IMR-90 (cell line): ENCODE measurements at regions not wholly inside any gene's neighbourhood (a gene's known extent, or its start where the extent isn't known, plus 50 kb on each side); places are given as distances from the start of the nearest gene placed in this dataset.

Source experiments
- ATAC-seq: fragments of 200-7000 bp; cut with Tn5 transposase; 2 replicates; pipeline ENCODE4 v1.9.1; 2020; ENCODE audit warnings: low read depth, mild to moderate bottlenecking, moderate library complexity
- BruUV-seq: library from RNA; stranded (reverse); fragments of 400-500 nt; replicated peaks from 2 replicates; lab custom pipeline; 2021; lab: Mats Ljungman, UMichigan
- CTCF ChIA-PET: fragments of 300-600 bp; formaldehyde crosslinking; extraction: SDS; loops from one replicate; lab custom pipeline; 2021; ENCODE audit warnings: antibody characterized with exemption; lab: Yijun Ruan, JAX
- POLR2A ChIA-PET: fragments of 300-600 bp; sonication (Branson Sonifier 250); formaldehyde crosslinking; loops from one replicate; lab custom pipeline; 2022; ENCODE audit warnings: antibody characterized with exemption; ENCODE audit not compliant: unreplicated experiment; lab: Charles Lee
- DNase-seq: peaks from one replicate; pipeline ENCODE4 v3.0.0; 2013
- H2AFZ ChIP-seq: replicated peaks from 2 replicates; pipeline ENCODE3; 2013; ENCODE audit warnings: low read length, mild to moderate bottlenecking; ENCODE audit not compliant: poor library complexity
- H2AK5ac ChIP-seq: 2 replicates; pipeline ENCODE4 v1.6.1; 2013; ENCODE audit warnings: low read depth, low read length, inconsistent platforms
- H2AK9ac ChIP-seq: replicated peaks from 2 replicates; pipeline ENCODE3; 2013; ENCODE audit warnings: mild to moderate bottlenecking, low read depth, low read length, moderate library complexity; ENCODE audit not compliant: poor library complexity
- H2BK120ac ChIP-seq: 2 replicates; pipeline ENCODE4 v1.6.1; 2013; ENCODE audit warnings: low read depth, low read length, inconsistent platforms
- H2BK15ac ChIP-seq: 3 replicates; pipeline ENCODE4 v1.6.1; 2013; ENCODE audit warnings: low read depth, low read length, inconsistent platforms
- H2BK20ac ChIP-seq: 2 replicates; pipeline ENCODE4 v1.6.1; 2013; ENCODE audit warnings: low read depth, mild to moderate bottlenecking, inconsistent platforms, low read length, moderate library complexity
- H2BK5ac ChIP-seq: 2 replicates; pipeline ENCODE4 v1.6.1; 2013; ENCODE audit warnings: mild to moderate bottlenecking, low read depth, low read length, inconsistent platforms; ENCODE audit not compliant: poor library complexity, severe bottlenecking
- H3K14ac ChIP-seq: replicated peaks from 2 replicates; pipeline ENCODE4 v1.6.1; 2013; ENCODE audit warnings: low read depth, low read length, inconsistent platforms
- H3K18ac ChIP-seq: 2 replicates; pipeline ENCODE4 v1.6.1; 2013; ENCODE audit warnings: low read depth, low read length, control low read depth
- H3K23ac ChIP-seq: 2 replicates; pipeline ENCODE4 v1.6.1; 2013; ENCODE audit warnings: low read depth, low read length, inconsistent platforms
- H3K27ac ChIP-seq: 2 replicates; pipeline ENCODE4 v1.5.1; 2013; ENCODE audit warnings: mild to moderate bottlenecking, control low read depth, low read length; ENCODE audit not compliant: insufficient read depth
- H3K27me3 ChIP-seq: 2 replicates; pipeline ENCODE4 v1.6.1; 2013; ENCODE audit warnings: low read length; ENCODE audit not compliant: control insufficient read depth, insufficient read depth
- H3K36me3 ChIP-seq: 2 replicates; pipeline ENCODE4 v1.6.1; 2013; ENCODE audit warnings: low read length, mixed read lengths; ENCODE audit not compliant: control insufficient read depth, insufficient read depth
- H3K4ac ChIP-seq: 2 replicates; pipeline ENCODE4 v1.6.1; 2013; ENCODE audit warnings: low read depth, low read length, inconsistent platforms
- H3K4me1 ChIP-seq: 2 replicates; pipeline ENCODE4 v1.6.1; 2013; ENCODE audit warnings: low read length, mixed read lengths; ENCODE audit not compliant: control insufficient read depth, insufficient read depth
- H3K4me2 ChIP-seq: 2 replicates; pipeline ENCODE4 v1.6.1; 2013; ENCODE audit warnings: low read depth, mild to moderate bottlenecking, control low read depth, low read length, moderate library complexity
- H3K4me3 ChIP-seq: 2 replicates; pipeline ENCODE4 v1.5.1; 2013; ENCODE audit warnings: low read depth, mild to moderate bottlenecking, control low read depth, low read length, moderate library complexity; ENCODE audit not compliant: insufficient read depth
- H3K56ac ChIP-seq: 2 replicates; pipeline ENCODE4 v1.6.1; 2013; ENCODE audit warnings: low read length, inconsistent platforms; ENCODE audit not compliant: insufficient read depth; ENCODE audit errors: extremely low read depth
- H3K79me1 ChIP-seq, 2 experiments: 2 replicates each; pipeline ENCODE4 v1.6.1; 2013; ENCODE audit warnings: low read length in 2 of 2, inconsistent platforms in 1 of 2, low read depth in 1 of 2
- H3K9ac ChIP-seq: 2 replicates; pipeline ENCODE4 v1.6.1; 2013; ENCODE audit warnings: low read depth, low read length, control low read depth
- H3K9me1 ChIP-seq: 2 replicates; pipeline ENCODE4 v1.6.1; 2013; ENCODE audit warnings: low read length, inconsistent platforms; ENCODE audit not compliant: insufficient read depth
- H3K9me3 ChIP-seq: 2 replicates; pipeline ENCODE4 v1.6.1; 2013; ENCODE audit warnings: low read length; ENCODE audit not compliant: control insufficient read depth, insufficient read depth
- H4K20me1 ChIP-seq: 2 replicates; pipeline ENCODE4 v1.6.1; 2013; ENCODE audit warnings: low read length, inconsistent platforms; ENCODE audit not compliant: insufficient read depth
- H4K5ac ChIP-seq: 2 replicates; pipeline ENCODE4 v1.6.1; 2013; ENCODE audit warnings: mild to moderate bottlenecking, low read depth, low read length, control low read depth
- H4K8ac ChIP-seq, 2 experiments: 2 replicates each; pipeline ENCODE4 v1.6.1; 2013; ENCODE audit warnings: low read depth in 2 of 2, low read length in 2 of 2, control low read depth in 1 of 2, inconsistent platforms in 1 of 2
- H4K91ac ChIP-seq: 2 replicates; pipeline ENCODE4 v1.6.1; 2013; ENCODE audit warnings: low read depth, low read length, inconsistent platforms; ENCODE audit not compliant: insufficient read depth
- CTCF ChIP-seq: conservative IDR thresholded peaks from 2 replicates; pipeline ENCODE4 v1.5.1; 2012; ENCODE audit warnings: mild to moderate bottlenecking, low read depth, low read length, improper control_type of control experiment
- WGBS, 2 experiments: methylation state at CpG; one replicate each; pipeline versions ENCODE4 v1.1.5 to v1.1.7; 2013; ENCODE audit warnings: missing lambda C conversion rate in 2 of 2; ENCODE audit not compliant: insufficient read length in 1 of 2; ENCODE audit errors: extremely low coverage in 2 of 2; 5-methylcytosine and 5-hydroxymethylcytosine counted together
- dilution Hi-C: fragments of 300-500 bp; cut with HindIII; formaldehyde crosslinking; loops from one replicate; pipeline ENCODE4 v1.14.3; 2018; ENCODE audit warnings: low sequenced_read_pairs; ENCODE audit not compliant: unreplicated experiment
- in situ Hi-C: fragments of 300-500 bp; cut with MboI; formaldehyde crosslinking; loops from 3 replicates; pipeline ENCODE4 v1.14.3; 2019; ENCODE audit warnings: low sequenced_read_pairs, inconsistent platforms, mixed read lengths
- intact Hi-C: fragments of 100-400 bp; cut with micrococcal nuclease; formaldehyde crosslinking; loops from 2 replicates; pipeline ENCODE4 v1.10.0; 2022

DNA sequence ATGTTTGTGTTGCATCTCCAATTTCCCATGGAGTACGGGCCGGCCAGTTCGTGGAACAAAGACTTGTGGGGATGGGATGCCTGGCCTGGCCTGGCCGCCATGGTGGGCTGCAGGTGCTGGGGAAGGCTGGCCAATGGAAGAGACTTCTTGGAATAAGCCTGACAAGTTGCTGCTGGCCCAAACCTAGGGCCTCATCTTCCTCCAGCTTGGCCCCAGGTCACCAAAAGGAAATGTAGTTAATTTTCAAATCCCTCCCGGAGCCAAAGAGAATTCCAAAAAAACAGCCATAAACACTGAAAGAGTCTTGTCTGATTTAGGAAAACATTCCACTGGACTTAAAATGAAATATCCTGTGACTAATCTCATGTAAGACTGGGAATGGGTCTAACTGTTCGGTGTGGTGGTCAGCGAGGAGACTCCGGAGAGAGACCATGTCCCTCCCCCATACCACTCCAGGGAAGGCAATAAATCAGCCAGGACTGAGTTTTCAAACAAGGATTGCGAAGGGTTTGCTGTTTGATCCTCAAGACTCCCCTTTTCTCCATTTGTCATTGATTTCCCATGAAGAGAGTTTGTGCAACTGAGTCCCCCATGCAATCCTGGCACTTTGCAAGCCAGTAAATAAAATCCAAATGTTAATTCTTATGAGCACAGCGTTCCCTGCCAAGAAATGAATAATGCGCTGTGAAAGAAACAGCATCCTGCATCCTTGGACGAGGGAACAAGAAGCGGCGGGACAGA, 128.7 kb upstream of the HABP2 start:
- Histone ChIP-seq H3K9me1 (no peaks in the 10 kb centered on the region), H3K56ac (no peak overlapping the region), H3K14ac (no peak overlapping the region), H2AK5ac (no peak overlapping the region), H3K9me3 (no peaks in the 10 kb centered on the region), H4K8ac (no peak overlapping the region), H3K27me3 (no peaks in the 10 kb centered on the region), H3K9ac (no peak overlapping the region), H3K4me2 (no peak overlapping the region), H2BK15ac (no peak overlapping the region), H4K5ac (no peak overlapping the region), H4K91ac (no peak overlapping the region), H2AFZ (no peak overlapping the region), H4K20me1 (no peaks in the 10 kb centered on the region), H2BK20ac (no peak overlapping the region), H3K18ac (no peak overlapping the region), H2BK5ac (no peak overlapping the region), H3K36me3 (no peaks in the 10 kb centered on the region), H2AK9ac (no peak overlapping the region), H2BK120ac (no peak overlapping the region), H3K4me3 (no peak overlapping the region), H3K79me1 (no peaks in the 10 kb centered on the region), H3K4me1 (no peaks in the 10 kb centered on the region), H3K4ac (no peak overlapping the region), H3K23ac (no peak overlapping the region), H3K27ac (no peak overlapping the region)
- CTCF ChIA-PET: no interaction called here
- POLR2A ChIA-PET: no interaction called here
- dilution Hi-C loops (no loop called here), intact Hi-C loops (no loop called here), in situ Hi-C loops (no loop called here)
- WGBS, 2 experiments: no CpG with 5 or more reads among the region's 14 CpGs
- no peak for ATAC-seq
- no TSS peak for BruUV-seq
- DNase-seq: no peak
- TF ChIP-seq CTCF: no peak
